ENCODE measurements at regions not wholly inside any gene's neighbourhood (a gene's known extent, or its start where the extent isn't known, plus 50 kb on each side); places are given as distances from the start of the nearest gene placed in this dataset.

DNA sequence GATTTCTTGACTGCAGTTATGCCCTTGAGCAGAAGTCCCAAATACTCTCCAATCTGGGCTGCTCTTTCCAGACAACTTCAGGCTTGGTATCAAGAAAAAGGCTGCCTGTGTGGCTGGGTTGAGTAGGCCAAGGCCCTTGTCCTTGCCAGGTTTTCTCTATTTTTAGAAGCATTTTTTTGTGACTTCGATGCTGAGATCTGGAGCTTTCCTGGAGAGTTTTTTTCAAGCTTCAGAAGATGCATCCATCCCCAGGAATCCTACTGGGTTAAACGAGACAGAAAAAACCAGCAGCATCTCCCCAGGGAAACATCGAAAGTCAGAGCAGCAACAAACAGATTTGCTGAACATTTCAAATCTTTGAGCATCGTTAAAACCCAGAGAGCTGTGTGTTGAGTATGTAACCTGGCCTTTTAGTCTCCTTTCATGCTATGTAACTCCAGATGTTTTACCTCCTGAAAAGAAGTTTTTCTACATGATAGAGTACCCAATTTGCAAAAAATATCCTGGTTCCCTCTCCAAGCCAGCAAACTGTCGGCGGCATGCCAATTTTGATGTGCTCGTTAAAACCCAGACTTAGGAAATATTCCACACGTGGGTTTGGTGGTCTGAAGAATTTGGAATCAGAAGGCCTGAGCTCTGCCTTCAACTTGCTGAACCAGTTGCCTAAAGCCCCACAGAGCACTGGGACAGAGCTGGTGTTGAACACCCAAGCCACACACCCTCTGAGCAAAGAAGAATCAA, 98.1 kb upstream of the ALDH1B1 start:
- TF ChIP-seq, protein P1, sequence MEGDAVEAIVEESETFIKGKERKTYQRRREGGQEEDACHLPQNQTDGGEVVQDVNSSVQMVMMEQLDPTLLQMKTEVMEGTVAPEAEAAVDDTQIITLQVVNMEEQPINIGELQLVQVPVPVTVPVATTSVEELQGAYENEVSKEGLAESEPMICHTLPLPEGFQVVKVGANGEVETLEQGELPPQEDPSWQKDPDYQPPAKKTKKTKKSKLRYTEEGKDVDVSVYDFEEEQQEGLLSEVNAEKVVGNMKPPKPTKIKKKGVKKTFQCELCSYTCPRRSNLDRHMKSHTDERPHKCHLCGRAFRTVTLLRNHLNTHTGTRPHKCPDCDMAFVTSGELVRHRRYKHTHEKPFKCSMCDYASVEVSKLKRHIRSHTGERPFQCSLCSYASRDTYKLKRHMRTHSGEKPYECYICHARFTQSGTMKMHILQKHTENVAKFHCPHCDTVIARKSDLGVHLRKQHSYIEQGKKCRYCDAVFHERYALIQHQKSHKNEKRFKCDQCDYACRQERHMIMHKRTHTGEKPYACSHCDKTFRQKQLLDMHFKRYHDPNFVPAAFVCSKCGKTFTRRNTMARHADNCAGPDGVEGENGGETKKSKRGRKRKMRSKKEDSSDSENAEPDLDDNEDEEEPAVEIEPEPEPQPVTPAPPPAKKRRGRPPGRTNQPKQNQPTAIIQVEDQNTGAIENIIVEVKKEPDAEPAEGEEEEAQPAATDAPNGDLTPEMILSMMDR (IDR thresholded peaks at IDR 0.05; ENCODE audit: insufficient read depth, low read length, poor library complexity, severe bottlenecking): no peak
- no peak for TF ChIP-seq EZH2phosphoT487 (conservative IDR thresholded peaks at IDR 0.05; ENCODE audit: low read length)

Data from SU-DHL-6 (cell line).